Lower lobe of right lung (tissue), 2 donors: ENCODE measurements at regions not wholly inside any gene's neighbourhood (a gene's known extent, or its start where the extent isn't known, plus 50 kb on each side); places are given as distances from the start of the nearest gene placed in this dataset.
"Not testable (repeated sequence)": the region's sequence is repeated elsewhere in the genome, so short reads cannot be mapped to it uniquely, and the experiment has no call there.

Experiments
- ATAC-seq, 2 donors: fragments of 200-7000 bp; cut with Tn5 transposase; one replicate each; pipeline ENCODE4 v1.9.1; 2020 to 2022; ENCODE audit warnings: mild to moderate bottlenecking in 2 of 2, moderate library complexity in 2 of 2
- DNase-seq: peaks from one replicate; pipeline ENCODE4 v3.0.0-alpha.2; 2020
- H3K27ac ChIP-seq: fragments of 200-600 bp; one replicate; pipeline ENCODE4 v1.8.0; 2022
- H3K27me3 ChIP-seq: fragments of 200-600 bp; one replicate; pipeline ENCODE4 v1.8.0; 2022; ENCODE audit warnings: low read depth
- H3K36me3 ChIP-seq: fragments of 200-600 bp; one replicate; pipeline ENCODE4 v1.8.0; 2022; ENCODE audit warnings: mild to moderate bottlenecking
- H3K4me1 ChIP-seq: fragments of 200-600 bp; one replicate; pipeline ENCODE4 v1.8.0; 2022
- H3K4me3 ChIP-seq: fragments of 200-600 bp; one replicate; pipeline ENCODE4 v1.8.0; 2022; ENCODE audit warnings: mild to moderate bottlenecking
- H3K9me3 ChIP-seq: fragments of 200-600 bp; one replicate; pipeline ENCODE4 v1.8.0; 2022
- intact Hi-C: fragments of 100-400 bp; cut with DNase I; formaldehyde crosslinking; loops from one replicate; pipeline ENCODE4 v1.11.0; 2022
- TF ChIP-seq, protein P1 (sequence below): fragments of 200-600 bp; IDR thresholded peaks from one replicate; pipeline ENCODE4 v1.8.0; 2022; ENCODE audit warnings: antibody characterized with exemption, mild to moderate bottlenecking
- donor health status: DM: no; HTN: yes; CAD: no; lungs with severe emphysema.

GRCh38 chrX:83077606-83078005 is 430.5 kb upstream of the POU3F4 start:
- ATAC-seq (no peak), DNase-seq (no peak)
- intact Hi-C loops = no loop called here
- TF ChIP-seq, protein P1, sequence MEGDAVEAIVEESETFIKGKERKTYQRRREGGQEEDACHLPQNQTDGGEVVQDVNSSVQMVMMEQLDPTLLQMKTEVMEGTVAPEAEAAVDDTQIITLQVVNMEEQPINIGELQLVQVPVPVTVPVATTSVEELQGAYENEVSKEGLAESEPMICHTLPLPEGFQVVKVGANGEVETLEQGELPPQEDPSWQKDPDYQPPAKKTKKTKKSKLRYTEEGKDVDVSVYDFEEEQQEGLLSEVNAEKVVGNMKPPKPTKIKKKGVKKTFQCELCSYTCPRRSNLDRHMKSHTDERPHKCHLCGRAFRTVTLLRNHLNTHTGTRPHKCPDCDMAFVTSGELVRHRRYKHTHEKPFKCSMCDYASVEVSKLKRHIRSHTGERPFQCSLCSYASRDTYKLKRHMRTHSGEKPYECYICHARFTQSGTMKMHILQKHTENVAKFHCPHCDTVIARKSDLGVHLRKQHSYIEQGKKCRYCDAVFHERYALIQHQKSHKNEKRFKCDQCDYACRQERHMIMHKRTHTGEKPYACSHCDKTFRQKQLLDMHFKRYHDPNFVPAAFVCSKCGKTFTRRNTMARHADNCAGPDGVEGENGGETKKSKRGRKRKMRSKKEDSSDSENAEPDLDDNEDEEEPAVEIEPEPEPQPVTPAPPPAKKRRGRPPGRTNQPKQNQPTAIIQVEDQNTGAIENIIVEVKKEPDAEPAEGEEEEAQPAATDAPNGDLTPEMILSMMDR = no peak
- Histone ChIP-seq H3K27me3 (no peaks in the 10 kb centered on the region), H3K36me3 (no peaks in the 10 kb centered on the region), H3K4me1 (no peaks in the 10 kb centered on the region), H3K9me3 (no peaks in the 10 kb centered on the region), H3K4me3 (no peak overlapping the region), H3K27ac (no peak overlapping the region)

DNA sequence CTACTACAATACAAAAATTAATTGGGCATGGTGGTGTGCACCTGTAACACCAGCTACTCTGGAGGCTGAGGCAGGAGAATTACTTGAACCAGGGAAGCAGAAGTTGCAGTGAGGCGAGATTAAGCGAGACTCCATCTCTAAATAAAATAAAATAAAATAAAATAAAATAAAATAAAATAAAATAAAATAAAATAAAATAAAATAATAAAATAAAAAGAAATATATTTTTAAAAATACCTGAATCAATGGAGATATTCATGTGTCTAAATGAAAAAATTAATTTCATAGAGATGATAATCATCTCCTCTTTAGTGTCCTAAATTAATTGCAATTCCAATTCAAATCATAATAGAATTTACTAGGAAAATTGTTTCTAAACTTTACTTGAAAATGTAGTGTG is 406.1 kb upstream of the POU3F4 start:
- Histone ChIP-seq H3K27ac (no peak overlapping the region), H3K4me1 (no peaks in the 10 kb centered on the region), H3K27me3 (no peaks in the 10 kb centered on the region), H3K36me3 (no peaks in the 10 kb centered on the region), H3K4me3 (no peak overlapping the region), H3K9me3 (no peaks in the 10 kb centered on the region)
- no peak for DNase-seq
- TF ChIP-seq, protein P1 = no peak
- ATAC-seq = no peak
- intact Hi-C loops = no loop called here

GRCh38 chrX:83108278-83108677 is 399.8 kb upstream of the POU3F4 start:
- no peaks in the 10 kb centered on the region for H3K27me3 ChIP-seq
- H3K27ac ChIP-seq = no peak overlapping the region
- H3K4me1 ChIP-seq = no peaks in the 10 kb centered on the region
- H3K36me3 ChIP-seq = no peaks in the 10 kb centered on the region
- TF ChIP-seq, protein P1 = no peak
- no peaks in the 10 kb centered on the region for H3K9me3 ChIP-seq
- intact Hi-C loops = no loop called here
- ATAC-seq (no peak), DNase-seq (no peak)
- no peak overlapping the region for H3K4me3 ChIP-seq

- Histone ChIP-seq H3K27ac (no peak overlapping the region), H3K27me3 (no peaks in the 10 kb centered on the region), H3K9me3 (no peaks in the 10 kb centered on the region), H3K4me1 (no peaks in the 10 kb centered on the region), H3K36me3 (no peaks in the 10 kb centered on the region), H3K4me3 (no peak overlapping the region)
- TF ChIP-seq, protein P1 = no peak
- intact Hi-C loops = no loop called here
- DNase-seq = no peak
- no peak for ATAC-seq
These were observed 362.2 kb upstream of the POU3F4 start for GRCh38 chrX:83145876-83146275.

GRCh38 chrX:83160096-83160495 is 348.0 kb upstream of the POU3F4 start:
- H3K36me3 ChIP-seq = no peaks in the 10 kb centered on the region
- H3K4me1 ChIP-seq = no peaks in the 10 kb centered on the region
- TF ChIP-seq, protein P1 = no peak
- no peaks in the 10 kb centered on the region for H3K27me3 ChIP-seq
- intact Hi-C loops = no loop called here
- ATAC-seq = no peak
- DNase-seq = no peak
- no peak overlapping the region for H3K27ac ChIP-seq
- no peaks in the 10 kb centered on the region for H3K9me3 ChIP-seq
- no peak overlapping the region for H3K4me3 ChIP-seq

DNA sequence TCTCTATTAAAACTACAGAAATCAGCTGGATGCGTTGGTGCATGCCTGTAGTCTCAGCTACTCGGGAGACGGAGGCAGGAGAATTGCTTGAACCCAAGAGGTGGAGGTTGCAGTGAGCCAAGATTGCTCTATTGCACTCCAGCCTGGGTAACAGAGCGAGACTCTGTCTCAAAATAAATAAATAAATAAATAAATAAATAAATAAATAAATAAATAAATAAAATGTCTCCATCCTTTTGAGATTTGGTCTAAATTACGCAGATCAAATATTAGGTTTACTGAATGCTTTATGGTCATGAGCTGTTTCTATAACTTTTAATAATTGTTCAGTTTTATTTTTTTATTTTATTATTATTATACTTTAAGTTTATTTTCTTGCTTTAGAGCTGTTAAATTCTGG is 344.0 kb upstream of the POU3F4 start:
- H3K4me3 ChIP-seq, H3K27ac ChIP-seq, H3K9me3 ChIP-seq, H3K4me1 ChIP-seq, intact Hi-C loops, DNase-seq, H3K36me3 ChIP-seq, ATAC-seq, H3K27me3 ChIP-seq: not testable (repeated sequence)
